HS-27A (cell line): ENCODE measurements at regions not wholly inside any gene's neighbourhood (a gene's known extent, or its start where the extent isn't known, plus 50 kb on each side); places are given as distances from the start of the nearest gene placed in this dataset.
A peak's percentile ranks its signal among the peaks of the same experiment; 100 is the strongest.

Experiments used
- DNase-seq: peaks from one replicate; pipeline ENCODE4 v3.0.0-alpha.2; 2012; ENCODE audit warnings: low read depth, missing footprints

DNA sequence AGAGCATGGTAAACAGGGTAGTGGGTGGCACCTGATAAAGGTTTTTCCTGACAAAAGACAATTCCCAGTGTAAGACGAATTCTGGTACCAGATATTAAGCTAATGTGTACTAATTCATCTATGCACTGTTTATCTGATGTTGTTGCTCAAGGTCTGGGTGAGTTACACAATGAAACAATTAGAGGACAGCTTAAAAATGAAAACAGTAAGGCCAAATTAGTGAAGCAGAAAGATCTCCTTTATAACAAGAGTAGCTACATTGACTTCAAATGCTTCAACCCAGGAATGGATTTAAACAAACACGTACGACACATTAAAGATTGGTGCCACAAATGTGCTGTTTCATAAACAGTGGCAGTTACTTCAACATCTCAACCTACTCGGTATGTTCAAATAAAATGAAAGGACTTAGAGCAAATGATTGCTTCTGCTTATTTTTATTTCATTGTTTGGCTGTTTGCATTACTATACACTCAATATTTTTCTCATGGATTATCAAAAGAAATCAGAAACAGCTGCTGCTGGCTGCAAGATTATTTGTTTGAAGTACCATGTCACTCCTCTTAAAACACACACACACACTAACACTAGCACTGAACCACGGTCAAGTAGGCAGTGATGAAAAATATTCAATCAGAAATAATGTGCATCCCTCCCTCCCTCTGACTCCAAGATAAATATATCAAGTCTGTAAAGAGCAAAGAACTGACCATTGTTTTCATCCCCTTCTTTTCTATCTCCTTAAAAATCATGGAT lies 94.4 kb upstream of the RND3 start:
- no peak for DNase-seq

DNA sequence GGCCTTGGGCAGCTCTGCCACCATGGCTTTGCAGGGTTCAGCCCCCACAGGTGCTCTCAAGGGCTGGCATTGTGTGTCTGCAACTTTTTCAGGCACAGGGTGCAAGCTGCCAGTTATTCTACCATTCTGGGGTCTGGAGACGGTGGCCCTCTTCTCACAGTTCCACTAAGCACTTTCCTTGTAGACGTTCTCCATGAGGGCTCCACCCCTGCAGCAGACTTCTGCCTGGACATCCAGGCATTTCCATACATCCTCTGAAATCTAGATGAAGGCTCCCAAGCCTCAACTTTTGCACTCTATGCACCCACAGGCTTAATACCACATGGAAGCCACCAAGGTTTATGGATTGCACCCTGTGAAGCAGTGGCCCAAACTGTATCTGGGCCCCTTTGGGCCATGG lies 91.0 kb upstream of the RND3 start:
- DNase-seq, result no peak

DNA sequence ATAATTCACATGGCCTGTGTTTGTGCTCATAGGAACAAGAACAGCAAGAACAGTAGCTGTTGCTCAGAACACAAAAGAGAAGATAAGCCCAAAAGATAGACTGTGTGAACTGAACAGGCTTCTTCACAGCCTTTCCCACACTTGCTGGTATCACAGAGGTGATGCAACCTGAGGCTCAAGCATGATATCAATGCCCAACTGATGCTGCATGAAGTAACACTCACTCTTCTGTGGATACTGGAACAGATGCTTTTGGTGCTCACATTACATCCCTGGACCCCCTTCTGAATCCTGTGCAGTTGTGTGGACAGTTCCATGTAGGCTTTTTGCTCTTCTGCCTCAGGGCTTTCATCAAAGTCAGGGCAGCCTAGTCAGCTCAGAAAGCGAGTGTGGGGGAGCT lies 88.4 kb upstream of the RND3 start:
- no peak for DNase-seq

DNA sequence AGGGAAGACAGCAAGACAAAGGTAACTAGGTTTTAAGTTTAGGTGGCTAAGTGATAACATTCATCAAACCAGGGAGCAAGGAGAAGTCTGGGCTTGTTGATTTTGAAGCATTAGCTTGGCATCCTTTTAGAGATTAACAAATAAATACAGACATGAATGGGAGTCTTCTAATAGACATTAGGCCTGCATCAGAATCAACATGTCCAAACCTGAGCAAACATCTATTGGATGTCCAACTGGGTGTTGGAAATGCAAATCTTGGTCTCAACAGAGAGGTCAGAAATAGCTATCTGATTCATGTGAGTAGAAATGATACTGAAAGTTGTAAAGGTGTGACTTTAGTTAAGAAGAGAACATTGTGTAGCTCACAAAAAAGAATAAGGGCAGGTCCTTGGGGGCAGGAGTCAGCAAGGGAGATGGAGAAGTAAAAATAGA lies 85.5 kb upstream of the RND3 start:
- DNase-seq, result no peak

DNA sequence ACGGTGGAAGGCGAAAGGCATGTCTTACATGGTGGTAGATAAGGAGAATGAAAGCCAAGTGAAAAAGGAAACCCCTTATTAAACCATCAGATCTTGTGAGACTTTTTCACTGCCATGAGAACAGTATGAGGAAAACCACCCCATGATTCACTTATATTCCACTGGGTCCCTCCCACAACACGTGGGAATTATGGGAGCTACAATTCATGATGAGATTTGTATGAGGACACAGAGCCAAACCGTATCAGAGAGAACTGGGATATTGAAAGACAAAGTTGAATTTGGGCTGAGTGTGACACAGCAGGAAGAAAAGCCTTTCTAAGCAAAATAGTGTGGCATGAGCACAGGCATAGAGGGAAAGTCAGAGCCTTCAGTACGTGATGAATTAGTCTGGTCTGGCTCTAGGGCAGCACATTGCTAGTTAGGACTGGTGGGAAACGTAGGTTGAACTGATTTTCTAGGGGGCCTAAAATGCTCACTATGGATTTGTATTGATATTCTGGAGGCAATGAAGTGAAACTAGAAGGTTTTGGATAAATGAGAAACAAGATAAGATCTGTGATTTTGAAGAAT lies 84.8 kb upstream of the RND3 start:
- DNase-seq, result no peak

DNA sequence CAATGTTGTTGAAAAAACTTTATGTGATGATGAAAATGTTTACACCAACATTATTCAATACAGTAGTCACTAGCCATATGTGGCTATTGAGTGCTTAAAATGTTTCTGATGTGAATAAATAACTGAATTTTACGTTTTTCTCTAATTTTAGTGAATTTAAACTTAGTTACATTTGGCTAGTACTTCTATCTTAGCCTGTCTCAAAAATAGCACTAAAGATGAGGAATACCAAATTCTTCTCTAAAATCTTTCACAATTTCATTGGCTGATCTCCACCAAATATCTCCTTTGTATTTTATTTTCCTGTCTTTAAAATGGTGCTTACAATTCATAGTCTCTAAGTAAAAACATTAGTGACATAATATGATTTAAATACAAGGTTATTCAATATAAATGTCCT lies 83.7 kb upstream of the RND3 start:
- DNase-seq, result no peak

DNA sequence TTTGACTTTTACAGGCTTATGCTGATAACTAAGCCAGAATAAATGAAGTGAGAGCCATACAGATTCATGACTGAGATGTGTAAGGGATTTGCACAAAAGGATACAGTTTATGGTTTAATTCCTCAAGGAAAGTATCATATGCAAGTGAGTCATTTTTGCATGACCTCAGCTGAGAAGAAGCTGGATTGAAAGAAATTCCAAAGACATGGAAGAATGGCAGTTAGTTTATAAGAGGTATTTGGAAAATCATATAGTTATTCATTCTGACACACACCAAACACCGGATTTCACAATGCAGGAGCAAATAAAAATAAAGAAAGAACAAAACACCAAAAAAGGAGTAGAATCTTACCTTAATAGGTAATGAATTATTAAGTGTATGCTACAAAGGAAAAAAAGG lies 83.2 kb upstream of the RND3 start:
- DNase-seq, result peak; percentile 80

DNA sequence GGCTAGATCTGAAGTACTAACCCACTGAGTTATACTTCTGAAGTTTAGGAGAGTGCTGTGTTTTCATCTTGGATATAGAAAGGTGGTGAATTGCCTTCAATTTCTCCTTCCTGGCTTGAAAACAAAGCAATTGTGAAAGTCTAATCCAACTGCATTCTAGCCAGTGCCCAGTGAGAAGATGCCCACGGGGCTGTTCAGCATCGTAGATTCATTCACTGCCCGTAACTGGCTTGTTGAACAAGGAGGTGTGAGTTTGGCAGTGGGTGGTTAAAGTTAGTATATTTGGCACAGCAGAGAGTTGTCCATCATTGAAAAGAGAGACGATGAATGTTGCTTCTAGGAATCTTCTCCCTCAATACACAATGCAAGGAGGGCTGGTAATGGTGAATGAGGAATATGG lies 82.3 kb upstream of the RND3 start:
- no peak for DNase-seq

DNA sequence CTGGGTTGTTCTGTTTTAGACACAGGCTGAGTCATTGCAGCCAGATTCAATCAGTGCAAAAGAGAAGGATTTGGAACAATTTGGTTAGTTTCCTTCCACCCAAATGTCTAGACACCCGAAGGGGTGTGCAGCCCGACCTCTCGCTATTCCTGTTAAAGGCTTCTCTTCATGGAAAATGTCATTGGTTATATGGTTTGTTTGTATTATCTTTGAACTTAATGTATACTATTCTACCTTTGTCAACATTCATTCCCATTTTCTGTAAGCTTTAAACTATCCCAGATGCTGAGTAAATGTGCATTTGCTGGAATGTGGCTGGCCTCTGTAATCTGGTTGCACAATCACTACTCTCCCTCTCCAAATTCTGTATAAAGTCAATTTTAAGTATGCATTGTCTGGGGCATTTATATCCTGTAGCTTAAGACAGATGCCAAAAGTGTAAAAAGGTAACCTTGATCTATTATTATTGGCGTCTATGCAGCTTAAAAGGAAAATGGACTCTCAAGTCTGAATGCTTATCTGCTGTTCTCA lies 80.4 kb upstream of the RND3 start:
- no peak for DNase-seq

DNA sequence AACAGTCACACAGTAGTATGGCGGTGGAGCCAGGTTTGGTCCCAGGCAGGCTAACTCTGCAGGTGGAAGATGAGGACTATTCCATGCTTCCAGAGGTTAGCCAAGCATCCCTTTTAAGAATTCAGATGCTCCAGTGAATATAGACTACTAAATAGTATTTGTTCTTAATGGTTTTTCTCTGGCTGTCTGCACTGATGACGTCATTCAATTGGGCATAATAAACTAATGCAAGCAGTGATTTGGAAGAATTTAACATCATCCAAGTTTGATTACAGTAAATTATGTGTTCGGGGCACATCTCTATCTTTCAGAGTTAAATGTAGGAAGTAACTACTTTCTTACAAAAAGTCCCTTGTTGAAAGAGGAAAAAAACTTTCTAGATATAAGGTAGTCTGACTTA lies 78.8 kb upstream of the RND3 start:
- DNase-seq, result no peak

DNA sequence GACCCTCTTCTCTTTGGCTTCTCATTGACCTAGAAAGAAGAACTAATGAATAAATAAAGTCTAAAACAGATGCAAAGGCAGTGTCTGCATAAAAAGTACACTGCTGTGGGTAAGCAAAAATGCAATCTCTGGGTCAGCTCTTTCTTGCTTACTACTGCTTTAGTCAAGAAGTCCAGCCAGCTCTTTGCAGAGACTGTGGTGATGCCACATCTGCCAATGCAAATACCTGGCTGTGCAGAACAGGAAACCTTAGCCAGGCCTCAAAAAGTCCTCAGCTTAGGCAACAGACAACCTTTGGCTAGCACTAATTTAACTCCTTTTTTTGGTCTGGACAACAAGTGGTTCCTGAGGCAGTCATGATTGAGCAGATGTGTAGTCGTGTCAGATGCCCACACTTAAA lies 73.6 kb upstream of the RND3 start:
- DNase-seq, result no peak

DNA sequence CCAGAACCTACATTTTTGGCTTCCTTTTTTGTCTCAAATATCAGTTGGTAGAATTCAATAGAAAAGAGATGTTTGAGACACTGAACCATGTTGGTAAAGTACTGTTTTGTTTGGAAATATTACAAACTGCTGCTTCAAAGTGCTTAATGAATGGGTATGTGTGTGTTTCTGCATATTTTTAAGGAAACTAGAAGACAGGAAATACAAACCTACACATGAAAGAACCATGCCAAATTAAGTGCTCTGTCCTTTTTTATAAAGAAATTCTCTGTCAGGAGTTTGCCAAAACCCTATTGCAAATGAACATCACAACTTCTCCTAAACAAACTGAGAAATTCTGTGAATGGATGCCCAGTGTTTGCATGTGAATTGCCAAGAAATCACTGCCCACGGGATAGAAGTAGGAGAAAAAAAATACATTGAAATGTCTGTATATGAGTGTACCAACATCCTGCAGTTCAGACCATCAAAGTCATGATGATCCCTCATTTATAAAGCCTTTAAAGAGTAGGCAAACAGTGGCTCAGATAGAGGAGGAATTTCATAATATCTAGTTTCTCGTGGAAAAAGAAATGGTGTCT lies 69.6 kb upstream of the RND3 start:
- no peak for DNase-seq

DNA sequence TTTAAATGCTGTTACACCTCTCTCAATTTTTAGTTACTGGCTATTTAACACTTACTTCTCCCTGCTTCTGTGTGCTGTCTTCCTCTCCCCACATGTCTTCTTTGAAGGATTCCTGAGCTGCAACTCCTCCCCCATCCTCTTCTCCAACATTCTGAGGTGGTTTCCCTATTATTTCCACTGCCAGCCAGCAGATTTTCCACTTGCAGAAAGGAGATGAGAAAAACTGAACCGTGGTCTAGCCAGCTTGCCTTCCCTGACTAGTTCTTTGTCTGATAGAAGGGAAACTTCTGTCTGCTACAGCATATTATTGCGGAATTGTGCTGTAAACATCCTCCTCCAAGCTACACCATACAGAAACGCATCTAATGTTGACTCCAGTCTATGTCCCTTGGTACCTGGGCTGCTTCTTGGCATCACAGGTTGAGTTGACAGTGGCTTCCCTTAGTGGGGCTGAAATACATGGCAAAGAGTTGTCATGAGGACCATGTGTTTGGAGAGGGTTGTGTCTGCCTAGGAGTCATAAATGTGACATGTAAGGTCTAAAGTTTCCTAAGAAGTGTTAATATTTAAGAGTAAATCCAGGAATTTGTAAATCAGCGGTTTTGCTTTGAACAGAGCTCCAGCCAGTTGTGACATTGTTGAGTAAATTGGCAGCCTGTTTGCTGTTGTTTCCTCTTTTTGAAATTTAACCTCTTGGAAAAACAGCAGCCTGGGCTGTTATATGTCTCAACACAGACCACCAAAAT lies 68.3 kb upstream of the RND3 start:
- DNase-seq, result no peak

DNA sequence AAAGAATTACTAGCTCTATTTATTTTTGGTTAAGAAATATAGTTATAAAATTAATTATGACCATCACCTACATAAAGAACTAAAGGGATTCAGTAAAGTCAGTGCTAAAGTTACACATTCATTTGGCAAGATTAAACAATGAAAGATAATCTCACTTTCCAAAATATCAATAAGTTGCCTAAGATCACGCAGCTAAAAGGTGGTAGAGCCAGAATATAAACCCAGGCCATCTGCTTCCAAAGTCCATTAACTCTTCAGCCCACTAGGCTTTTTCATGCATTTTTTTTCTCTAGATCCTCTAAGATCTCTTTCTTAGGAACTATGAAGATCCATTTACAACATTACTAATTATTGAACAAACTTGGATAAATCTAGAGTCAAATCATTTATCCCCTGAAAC lies 66.6 kb upstream of the RND3 start:
- DNase-seq, result no peak

DNA sequence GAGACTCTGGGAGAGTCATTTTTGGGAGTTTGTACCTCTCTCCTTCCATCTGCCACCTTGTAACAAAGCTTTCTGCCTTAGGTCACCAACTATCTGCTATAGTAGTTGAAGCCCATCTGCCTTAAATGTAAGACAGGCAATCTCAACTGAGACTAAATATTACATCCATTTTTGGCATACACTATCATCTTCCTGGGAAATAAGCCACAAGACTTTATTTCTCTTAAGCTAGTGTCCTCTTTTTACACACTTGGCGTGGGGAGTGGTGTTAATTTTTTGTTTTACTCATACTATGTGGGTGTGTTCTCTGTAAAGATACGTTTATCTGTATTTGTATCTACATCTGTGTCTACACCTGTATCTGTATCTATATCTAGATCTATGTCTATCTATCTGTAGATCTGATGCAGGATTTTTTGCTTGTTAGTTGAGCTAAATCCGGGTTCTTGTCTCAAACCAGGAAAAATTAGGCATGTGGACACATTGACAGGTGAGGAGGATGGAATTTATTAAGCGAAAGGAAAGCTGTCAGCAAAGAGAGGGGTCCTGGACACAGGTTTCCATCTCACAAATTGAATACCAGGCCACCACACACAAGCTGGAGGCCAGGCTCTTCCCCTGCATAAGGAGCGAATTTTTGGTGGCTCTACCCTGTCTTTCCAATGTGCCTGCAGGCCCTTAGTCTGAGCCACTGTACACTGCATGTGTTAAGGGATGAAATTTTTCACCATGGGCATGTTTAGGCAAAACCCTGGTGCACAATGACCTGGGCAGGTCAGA lies 64.8 kb upstream of the RND3 start:
- DNase-seq, result no peak

DNA sequence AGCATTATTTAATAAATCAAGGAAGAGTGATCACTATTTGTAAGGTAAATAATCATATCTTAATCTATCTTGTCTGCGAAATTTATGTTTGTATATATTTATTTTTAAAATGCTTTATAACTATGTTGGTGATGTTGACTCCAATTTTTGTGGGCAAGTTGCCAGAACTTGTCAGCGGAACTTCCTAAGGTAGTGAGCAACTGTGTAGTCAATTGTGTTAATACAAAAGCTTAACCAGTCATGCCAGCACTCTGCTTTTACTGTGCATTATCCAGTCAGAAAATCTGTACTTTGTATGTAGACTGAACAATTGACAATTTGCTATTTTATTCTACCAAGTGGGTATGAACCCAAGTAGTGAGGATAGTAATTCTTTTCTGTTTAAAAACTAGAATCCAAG lies 61.9 kb upstream of the RND3 start:
- no peak for DNase-seq

DNA sequence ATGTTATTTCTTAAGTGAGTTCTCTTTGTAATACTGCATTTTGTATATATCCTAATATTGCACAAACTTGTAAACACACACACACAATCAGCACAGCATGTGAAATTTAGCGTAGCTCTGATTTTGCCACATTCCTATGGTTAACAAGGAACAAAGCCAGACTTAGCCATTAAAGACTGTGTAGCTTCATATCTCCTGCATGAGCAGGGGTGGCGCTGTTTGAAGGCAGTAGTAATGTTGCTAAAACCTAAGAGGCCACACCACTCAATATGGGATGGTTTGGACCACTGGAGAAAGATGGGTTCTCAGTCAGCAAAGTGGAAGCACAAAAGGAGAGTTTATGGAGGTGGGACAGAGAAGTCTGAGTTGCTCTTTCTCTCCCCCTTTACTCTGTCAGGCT lies 61.1 kb upstream of the RND3 start:
- no peak for DNase-seq

DNA sequence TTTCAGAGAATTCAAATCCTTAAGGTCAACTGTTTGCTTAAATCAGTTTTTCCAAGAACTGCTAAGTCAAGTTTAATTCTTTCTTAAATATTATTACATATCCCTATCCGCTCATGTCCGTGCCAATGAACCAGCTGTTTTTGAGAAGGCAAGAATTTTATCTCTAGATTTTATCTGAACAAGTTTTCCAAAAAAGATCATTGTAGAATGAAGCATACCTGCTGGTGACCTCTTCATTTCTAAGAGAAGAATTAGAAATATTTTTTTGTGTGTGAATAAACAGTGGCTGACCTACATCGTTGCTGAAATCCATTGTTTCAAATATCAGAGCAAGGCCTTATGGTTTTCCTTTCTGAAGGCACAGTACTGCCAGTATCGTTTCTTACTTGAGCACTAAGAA lies 58.4 kb upstream of the RND3 start:
- DNase-seq, result no peak

DNA sequence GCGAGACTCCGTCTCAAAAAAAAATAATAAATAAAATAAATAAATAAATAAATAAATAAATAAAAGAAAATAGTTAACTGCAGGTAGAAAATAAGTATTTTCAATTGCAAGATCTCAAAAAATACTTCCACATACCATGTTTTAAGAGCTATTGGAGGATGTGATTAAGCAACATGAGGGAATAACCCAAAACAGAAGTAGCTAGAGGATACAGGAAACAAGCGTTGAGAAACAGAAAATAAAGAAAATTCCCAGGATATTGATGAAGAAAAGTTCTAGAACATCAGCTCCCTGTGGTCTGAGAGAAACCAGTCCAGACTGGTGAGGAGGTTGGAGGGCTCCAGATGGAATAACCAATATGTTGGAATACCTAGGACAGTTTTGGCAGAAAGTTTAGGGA lies 57.3 kb upstream of the RND3 start:
- DNase-seq, result no peak

DNA sequence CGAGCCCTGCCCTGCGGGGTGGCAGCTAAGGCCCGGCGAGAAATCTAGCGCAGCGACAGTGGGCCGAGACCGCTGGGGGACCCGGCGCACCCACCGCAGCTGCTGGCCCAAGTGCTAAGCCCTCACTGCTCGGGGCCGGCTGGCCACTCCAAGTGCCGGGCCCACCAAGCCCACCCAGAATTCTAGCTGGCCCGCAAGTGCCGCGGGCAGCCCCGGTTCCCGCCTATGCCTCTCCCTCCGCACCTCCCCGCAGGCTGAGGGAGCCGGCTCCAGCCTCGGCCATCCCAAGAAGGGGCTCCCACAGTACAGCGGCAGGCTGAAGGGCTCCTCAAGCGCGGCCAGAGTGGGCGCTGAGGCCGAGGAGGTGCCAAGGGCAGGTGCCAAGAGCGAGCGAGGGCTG lies 55.2 kb upstream of the RND3 start:
- DNase-seq, result no peak

DNA sequence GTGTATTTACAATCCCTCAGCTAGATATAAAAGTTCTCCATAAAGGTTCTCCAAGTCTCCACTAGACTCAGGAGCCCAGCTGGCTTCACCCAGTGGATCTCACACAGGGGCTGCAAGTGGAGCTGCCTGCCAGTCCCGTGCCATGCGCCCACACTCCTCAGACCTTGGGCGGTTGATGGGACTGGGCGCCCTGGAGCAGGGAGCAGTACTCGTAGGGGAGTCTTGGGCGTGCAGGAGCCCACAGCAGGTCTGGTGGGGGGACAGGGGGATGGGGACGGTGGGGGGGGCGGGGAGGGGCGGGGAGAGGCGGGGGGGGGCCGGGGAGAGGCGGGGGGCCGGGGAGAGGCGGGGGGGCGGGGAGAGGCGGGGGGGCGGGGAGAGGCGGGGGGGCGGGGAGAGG lies 54.7 kb upstream of the RND3 start:
- DNase-seq, result no peak

DNA sequence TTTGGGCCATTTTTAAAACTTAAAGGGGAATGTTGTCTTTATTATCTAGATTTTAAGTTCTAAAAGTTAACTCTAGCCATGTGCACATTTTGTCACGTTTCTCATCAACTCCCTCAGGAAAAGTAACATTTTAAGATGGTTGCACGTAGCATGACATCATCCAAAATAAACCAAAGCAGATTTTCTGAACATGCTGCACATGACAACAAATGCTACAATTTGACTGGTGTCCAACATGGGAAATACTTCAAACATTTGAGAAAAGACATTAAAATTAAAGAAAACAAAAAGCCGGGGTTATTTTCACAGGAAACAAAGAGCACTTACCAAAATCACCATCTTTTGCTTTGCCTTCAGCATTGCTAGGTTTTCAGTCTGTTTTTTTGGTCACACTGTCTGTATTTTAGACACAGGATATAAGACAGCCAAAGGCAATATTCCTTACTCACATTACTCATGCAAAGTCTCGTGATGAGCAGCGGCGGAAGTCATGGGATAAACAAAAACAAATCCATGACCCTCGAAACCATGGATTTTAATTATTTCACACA lies 51.3 kb upstream of the RND3 start:
- DNase-seq, result no peak
